GM20431 (cell line): ENCODE measurements at regions not wholly inside any gene's neighbourhood (a gene's known extent, or its start where the extent isn't known, plus 50 kb on each side); places are given as distances from the start of the nearest gene placed in this dataset.

Experiments used
- in situ Hi-C: fragments of 300-500 bp; cut with MseI, MboI; formaldehyde crosslinking; loops from one replicate; pipeline ENCODE4 v1.15.0; 2020; ENCODE audit warnings: low sequenced_read_pairs; ENCODE audit not compliant: unreplicated experiment

- in situ Hi-C loops = no loop called here
Observed at GRCh38 chr3:104870276-104870675, 496.4 kb upstream of the ALCAM start.

DNA sequence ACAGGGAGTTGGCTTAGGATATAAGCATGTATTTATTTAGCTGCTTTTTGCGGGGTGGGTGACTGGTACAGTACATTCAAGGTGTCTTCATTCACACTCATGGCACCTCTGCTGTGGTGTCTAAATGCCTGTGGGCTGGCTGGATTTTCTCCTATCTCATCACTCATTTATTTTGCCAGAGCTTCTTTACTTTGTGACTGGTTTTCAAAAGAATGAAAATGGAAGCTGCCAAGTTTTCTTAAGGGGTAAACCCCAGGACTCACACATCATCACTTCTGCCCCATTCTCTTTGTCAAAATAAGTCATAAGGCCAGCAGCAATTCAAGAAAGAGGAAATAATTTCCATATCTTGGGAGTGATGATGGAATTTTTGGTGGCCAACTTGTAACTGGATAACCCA lies 493.4 kb upstream of the ALCAM start:
- in situ Hi-C loops = no loop called here

DNA sequence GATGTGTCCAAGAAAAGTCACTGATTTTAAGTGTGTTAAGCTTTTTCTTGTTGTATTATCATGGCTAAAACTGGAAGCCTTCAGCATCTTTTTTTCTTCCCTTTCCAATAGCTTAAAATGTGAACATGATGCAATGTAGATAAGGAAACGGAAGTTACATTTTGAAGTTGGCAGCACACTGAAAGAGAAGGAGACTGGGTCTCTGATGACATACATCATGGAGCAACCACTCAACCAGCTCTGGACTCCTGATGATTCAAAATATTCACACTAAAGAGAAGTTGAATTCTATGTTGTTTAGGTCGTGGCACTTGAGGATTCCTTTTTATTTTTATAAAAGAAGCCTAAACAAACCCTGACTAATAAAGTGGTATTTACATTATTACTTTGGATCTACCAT lies 488.3 kb upstream of the ALCAM start:
- in situ Hi-C loops = no loop called here

DNA sequence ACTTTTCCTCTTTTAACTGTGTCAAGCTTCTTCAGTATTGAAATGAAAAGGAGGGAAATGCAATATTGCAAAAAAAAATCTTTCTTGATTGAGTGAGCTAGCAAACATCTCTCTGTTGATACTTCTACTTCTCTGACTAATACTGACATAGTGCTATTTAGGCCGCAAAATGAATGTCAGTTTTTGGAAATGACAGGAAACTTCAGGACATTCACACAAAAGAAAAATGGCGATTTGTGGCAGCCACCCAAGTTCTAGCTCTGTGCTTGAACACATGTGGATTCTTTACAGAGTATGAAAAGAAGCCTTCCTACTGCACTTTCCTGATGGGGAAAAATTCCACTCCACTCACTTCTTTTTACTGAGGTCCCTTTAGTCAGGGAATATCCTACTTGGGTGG lies 486.8 kb upstream of the ALCAM start:
- in situ Hi-C loops = no loop called here

DNA sequence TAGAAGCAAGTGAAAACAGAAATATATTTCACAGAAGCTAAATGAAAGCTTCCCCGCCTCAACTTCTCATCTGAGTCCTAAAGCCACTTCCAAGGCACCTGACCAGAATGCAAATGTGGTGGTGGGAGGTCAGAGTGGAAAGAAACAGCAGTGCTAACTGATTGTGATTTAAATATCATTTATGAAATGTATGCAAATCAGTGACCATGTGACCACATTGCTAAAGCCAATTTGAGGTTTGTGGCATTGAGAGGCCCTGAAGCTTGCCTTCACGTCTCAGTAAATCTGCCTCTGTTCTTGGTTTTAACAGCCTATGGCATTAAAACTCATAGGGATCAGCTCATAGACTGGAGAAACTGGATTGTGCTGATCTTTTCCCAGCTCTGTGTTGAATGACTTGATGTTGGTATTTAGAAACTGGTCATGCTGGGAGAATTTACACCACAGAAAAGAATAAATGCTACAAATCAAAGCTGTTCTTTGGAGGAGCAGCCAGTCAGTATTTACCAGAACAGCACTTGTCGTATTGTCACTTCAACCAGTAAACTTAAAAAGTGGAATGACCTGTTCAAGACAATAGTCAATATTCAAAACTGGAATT lies 481.4 kb upstream of the ALCAM start:
- in situ Hi-C loops = no loop called here

- in situ Hi-C loops = no loop called here
Observed at GRCh38 chr3:104886220-104886995, 480.3 kb upstream of the ALCAM start.

DNA sequence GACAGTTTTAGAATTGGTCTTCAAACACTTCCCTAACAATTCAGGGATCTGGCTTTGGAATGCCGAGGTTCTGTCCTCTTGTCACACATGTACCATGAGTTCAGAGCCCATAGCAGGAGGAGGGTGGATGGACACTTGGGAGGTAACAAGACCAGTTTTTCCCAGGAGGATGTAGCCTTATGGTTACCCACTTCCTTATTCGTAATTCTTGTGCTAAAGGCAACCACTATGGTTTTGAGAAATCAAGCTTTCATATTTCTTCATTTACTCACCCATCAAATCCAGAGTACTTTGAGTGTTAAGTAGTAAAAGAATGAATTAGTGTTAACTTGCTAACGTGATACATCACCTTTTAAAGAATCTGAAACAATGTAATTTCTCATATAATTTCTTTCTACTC lies 479.6 kb upstream of the ALCAM start:
- in situ Hi-C loops = no loop called here

- in situ Hi-C loops = no loop called here
Observed at GRCh38 chr3:104887619-104888018, 479.1 kb upstream of the ALCAM start.

- in situ Hi-C loops = no loop called here
Observed at GRCh38 chr3:104892044-104892443, 474.7 kb upstream of the ALCAM start.

DNA sequence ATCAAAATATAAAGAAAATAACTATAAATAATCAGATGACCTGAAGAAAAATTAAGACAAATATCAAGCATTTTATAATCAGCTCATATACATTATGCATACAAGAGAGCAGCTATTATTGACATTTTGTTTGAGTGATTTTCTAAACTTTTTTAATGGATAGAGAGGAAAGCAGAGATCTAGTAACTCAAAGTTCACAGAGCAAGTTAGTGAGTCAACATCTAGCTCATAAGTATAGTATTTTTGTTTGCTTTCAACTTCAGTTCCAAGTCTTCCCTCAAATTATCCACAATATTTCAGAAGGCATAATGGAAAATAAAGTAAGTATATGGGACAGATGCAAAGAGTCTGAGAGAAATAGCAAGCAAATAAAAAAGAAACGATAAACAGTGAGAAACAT lies 470.1 kb upstream of the ALCAM start:
- in situ Hi-C loops = no loop called here

- in situ Hi-C loops = no loop called here
Observed at GRCh38 chr3:104901396-104901795, 465.3 kb upstream of the ALCAM start.

- in situ Hi-C loops = no loop called here
Observed at GRCh38 chr3:104903064-104903463, 463.6 kb upstream of the ALCAM start.

- in situ Hi-C loops = no loop called here
Observed at GRCh38 chr3:104906001-104906639, 460.6 kb upstream of the ALCAM start.

- in situ Hi-C loops = no loop called here
Observed at GRCh38 chr3:104907507-104907906, 459.2 kb upstream of the ALCAM start.

DNA sequence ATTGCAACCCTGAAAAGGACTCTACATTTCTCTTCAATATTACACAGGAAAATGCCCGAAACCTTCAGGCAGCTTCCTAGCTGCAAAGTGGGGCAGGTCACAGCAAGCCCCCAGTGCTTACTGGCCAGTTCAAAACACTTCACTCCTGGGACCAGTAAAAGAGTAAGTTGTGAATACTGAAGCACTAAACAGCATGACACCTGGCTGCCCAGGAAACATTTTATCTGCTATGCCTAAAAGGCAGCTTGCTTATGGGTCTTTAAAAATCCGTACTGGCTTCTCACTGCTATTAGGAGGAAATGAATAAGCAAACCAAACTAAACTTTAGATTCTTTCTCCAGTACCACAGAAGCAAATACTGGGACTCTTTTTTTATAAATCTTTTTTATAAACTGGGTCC lies 457.9 kb upstream of the ALCAM start:
- in situ Hi-C loops = no loop called here

GRCh38 chr3:104909198-104909597 lies 457.5 kb upstream of the ALCAM start:
- in situ Hi-C loops = no loop called here

GRCh38 chr3:104909721-104910120 lies 457.0 kb upstream of the ALCAM start:
- in situ Hi-C loops = no loop called here

GRCh38 chr3:104911376-104911775 lies 455.3 kb upstream of the ALCAM start:
- in situ Hi-C loops = no loop called here

- in situ Hi-C loops = no loop called here
Observed at GRCh38 chr3:104916971-104917370, 449.7 kb upstream of the ALCAM start.

GRCh38 chr3:104920512-104920911 lies 446.2 kb upstream of the ALCAM start:
- in situ Hi-C loops = no loop called here

DNA sequence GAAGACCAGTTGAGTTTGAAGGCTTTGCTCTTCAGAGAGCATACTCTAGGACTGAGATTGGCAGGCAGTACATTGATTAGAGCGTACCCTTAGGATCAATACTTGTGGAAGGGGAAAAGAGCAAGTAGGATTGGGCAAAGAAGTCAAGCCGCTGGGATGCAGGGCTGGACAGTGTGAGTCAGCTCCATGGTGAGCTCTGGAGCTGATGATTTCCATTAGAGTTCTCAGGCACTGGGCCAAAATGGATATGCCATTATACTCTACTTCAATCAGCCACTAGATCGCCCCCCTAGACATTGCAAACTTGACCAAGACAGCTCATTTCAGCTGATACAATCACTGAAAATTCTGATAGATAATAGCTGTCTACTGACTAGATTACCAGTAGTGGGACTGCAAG lies 432.7 kb upstream of the ALCAM start:
- in situ Hi-C loops = no loop called here
